Muscle of leg (tissue), 3 donors: ENCODE measurements at regions not wholly inside any gene's neighbourhood (a gene's known extent, or its start where the extent isn't known, plus 50 kb on each side); places are given as distances from the start of the nearest gene placed in this dataset.
"Not testable (repeated sequence)": the region's sequence is repeated elsewhere in the genome, so short reads cannot be mapped to it uniquely, and the experiment has no call there.

Source experiments
- DNase-seq: peaks from one replicate; pipeline ENCODE4 v3.0.0; 2013
- H3K27ac ChIP-seq: one replicate; pipeline ENCODE4 v1.5.1; 2013; ENCODE audit warnings: mild to moderate bottlenecking, low read length, control low read depth
- H3K27me3 ChIP-seq: one replicate; pipeline ENCODE4 v1.6.1; 2013; ENCODE audit warnings: low read length; ENCODE audit not compliant: control insufficient read depth, insufficient read depth
- H3K36me3 ChIP-seq: one replicate; pipeline ENCODE4 v1.6.1; 2013; ENCODE audit warnings: low read length; ENCODE audit not compliant: control insufficient read depth, insufficient read depth
- H3K4me1 ChIP-seq: one replicate; pipeline ENCODE4 v1.6.1; 2013; ENCODE audit warnings: low read length; ENCODE audit not compliant: control insufficient read depth, insufficient read depth
- H3K4me3 ChIP-seq: one replicate; pipeline ENCODE4 v1.5.1; 2013; ENCODE audit warnings: low read length, control low read depth
- H3K9me3 ChIP-seq: replicated peaks from 2 replicates; pipeline ENCODE4 v1.6.1; 2013; ENCODE audit warnings: low read depth, low read length; ENCODE audit not compliant: control insufficient read depth
- WGBS: methylation state at CpG from one replicate; pipeline ENCODE4 v1.1.5; 2013; ENCODE audit warnings: missing lambda C conversion rate; ENCODE audit not compliant: insufficient coverage; 5-methylcytosine and 5-hydroxymethylcytosine counted together

- not testable (repeated sequence) for H3K27ac ChIP-seq, H3K36me3 ChIP-seq, DNase-seq, H3K4me3 ChIP-seq, H3K9me3 ChIP-seq, H3K27me3 ChIP-seq, H3K4me1 ChIP-seq
- 70% methylated on average over 2 of the region's 10 CpGs for WGBS
These were observed 356.1 kb downstream of the ANAPC1 start for GRCh38 chr2:111527707-111528400.

- not testable (repeated sequence) for H3K4me1 ChIP-seq, H3K27me3 ChIP-seq, H3K36me3 ChIP-seq, H3K27ac ChIP-seq, DNase-seq, H3K9me3 ChIP-seq, H3K4me3 ChIP-seq
- WGBS: no CpG with 5 or more reads among the region's 4 CpGs
These were observed 355.0 kb downstream of the ANAPC1 start for GRCh38 chr2:111529022-111529421.

DNA sequence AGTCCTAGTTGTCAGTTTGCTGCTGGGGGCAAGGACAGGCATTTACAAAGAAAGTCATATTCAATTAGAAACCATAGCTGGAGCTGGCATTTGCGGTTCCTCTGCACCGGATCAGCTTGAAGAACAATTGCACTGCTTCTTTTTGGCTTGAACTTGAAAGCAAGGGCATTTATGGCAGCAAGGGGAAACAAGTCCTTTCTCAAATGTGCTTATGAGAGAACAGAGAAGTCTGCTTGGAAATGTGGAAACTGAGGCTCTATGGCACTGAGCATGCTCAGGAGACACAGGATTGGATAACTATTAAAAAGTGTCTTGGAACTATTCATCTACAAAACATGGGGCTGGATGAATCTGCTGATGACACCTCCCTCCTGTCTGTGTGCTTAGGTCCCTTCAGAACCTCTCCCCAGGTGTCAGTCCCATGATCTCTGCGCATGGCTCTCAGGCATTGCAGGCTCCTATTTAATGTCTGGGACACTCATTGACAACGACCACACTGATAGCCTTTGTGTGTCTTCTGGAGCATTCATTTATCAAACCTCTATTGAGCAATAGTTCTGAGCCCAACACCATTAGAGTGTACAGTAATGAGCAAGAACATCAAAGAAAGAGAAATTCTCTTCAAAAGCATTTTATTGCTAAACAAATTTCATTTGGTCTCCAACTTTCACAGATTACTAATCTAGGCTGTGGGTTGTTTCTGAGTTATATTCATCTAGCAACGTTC is 353.6 kb downstream of the ANAPC1 start:
- no CpG with 5 or more reads among the region's 5 CpGs for WGBS
- H3K27ac ChIP-seq, H3K27me3 ChIP-seq, DNase-seq, H3K4me3 ChIP-seq, H3K4me1 ChIP-seq, H3K9me3 ChIP-seq, H3K36me3 ChIP-seq: not testable (repeated sequence)

- H3K27ac ChIP-seq, DNase-seq, H3K4me3 ChIP-seq, H3K27me3 ChIP-seq, H3K9me3 ChIP-seq, H3K36me3 ChIP-seq, H3K4me1 ChIP-seq: not testable (repeated sequence)
- no CpG with 5 or more reads among the region's 14 CpGs for WGBS
These were observed 351.1 kb downstream of the ANAPC1 start for GRCh38 chr2:111532682-111533556.

DNA sequence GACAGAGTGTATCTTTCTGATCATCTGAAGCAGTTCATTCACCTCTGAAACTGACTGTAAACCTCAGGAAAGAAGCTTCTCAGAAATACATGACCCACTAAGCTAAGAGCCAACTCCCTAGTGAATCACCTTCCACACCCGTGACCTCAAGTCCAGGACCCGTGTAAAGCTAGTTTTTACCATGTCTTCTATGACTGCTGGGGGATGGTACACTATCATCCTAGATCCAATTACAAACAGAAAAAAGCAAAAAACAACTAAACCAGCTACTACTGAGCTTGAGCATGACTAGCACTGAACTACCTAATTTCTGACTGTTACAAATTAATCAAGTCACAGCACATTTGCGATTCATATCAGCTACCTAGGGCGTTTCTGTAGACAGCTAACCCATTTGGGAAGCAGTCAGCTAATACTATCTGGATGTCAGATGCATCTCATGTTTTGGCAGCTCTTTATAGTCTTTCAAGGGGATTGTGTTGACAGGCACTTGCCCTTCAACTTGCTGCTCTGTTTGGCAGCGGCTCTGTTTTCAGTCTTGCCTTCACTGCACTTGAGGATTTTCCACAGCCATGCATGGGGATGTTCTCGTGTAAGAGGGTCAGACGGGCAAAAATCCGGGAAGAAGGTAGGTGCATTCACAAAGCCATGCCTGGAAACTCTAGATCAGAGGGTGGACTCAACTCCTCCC is 350.3 kb downstream of the ANAPC1 start:
- DNase-seq, H3K9me3 ChIP-seq, H3K27me3 ChIP-seq, H3K27ac ChIP-seq, H3K4me1 ChIP-seq, H3K36me3 ChIP-seq, H3K4me3 ChIP-seq: not testable (repeated sequence)
- no CpG with 5 or more reads among the region's 8 CpGs for WGBS

DNA sequence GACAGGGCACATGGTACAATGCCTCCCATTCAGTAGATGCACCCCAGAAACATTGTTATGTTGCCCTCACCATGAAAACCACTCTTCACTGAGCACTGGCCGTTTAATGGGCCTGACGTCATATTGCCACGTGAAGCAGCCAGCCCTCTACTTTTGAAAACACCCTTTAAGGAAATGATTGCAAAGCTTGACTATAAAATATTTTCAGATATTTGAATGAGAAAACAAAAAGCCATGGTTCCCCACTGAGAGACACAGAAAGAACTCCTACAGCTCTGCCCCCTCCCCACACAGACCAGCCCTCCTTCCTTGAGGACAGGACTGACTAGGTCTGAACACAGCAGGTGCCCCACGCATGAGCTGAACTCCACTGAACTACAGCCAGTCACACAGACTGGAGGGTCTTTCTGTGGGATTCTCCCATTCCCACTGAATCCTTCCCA is 349.1 kb downstream of the ANAPC1 start:
- no peak overlapping the region for H3K4me3 ChIP-seq
- no peaks in the 10 kb centered on the region for H3K36me3 ChIP-seq
- peaks cover 9% of the 10 kb centered on the region for H3K4me1 ChIP-seq
- H3K27ac ChIP-seq: no peak overlapping the region
- WGBS: 71% methylated on average over 1 of the region's 4 CpGs
- DNase-seq: peak; percentile 36
- no peaks in the 10 kb centered on the region for H3K27me3 ChIP-seq
- no peaks in the 10 kb centered on the region for H3K9me3 ChIP-seq

DNA sequence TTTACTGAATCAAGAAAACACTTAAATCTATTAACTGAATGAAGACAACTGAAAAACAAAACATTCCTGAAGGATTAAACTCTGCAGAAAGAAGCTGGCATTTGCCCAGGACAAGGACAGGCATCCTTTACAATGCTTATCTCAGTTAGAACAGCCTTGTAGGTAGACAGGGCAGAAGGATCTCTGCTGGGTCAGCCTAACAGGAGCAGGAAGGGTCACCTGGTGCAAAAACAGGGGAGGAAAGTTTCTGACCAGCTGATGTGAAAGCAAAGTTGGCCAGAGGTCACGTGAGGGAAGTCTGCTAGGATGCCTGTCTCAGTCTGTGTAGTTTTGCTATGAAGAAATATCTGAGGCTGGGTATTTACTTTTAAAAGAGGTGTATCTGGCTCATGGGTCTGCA is 348.6 kb downstream of the ANAPC1 start:
- 29% methylated on average over 1 of the region's 1 CpG for WGBS
- Histone ChIP-seq H3K4me3 (no peak overlapping the region), H3K36me3 (no peaks in the 10 kb centered on the region), H3K4me1 (peaks cover 9% of the 10 kb centered on the region), H3K9me3 (no peaks in the 10 kb centered on the region), H3K27ac (no peak overlapping the region), H3K27me3 (no peaks in the 10 kb centered on the region)
- DNase-seq: peak; percentile 20

DNA sequence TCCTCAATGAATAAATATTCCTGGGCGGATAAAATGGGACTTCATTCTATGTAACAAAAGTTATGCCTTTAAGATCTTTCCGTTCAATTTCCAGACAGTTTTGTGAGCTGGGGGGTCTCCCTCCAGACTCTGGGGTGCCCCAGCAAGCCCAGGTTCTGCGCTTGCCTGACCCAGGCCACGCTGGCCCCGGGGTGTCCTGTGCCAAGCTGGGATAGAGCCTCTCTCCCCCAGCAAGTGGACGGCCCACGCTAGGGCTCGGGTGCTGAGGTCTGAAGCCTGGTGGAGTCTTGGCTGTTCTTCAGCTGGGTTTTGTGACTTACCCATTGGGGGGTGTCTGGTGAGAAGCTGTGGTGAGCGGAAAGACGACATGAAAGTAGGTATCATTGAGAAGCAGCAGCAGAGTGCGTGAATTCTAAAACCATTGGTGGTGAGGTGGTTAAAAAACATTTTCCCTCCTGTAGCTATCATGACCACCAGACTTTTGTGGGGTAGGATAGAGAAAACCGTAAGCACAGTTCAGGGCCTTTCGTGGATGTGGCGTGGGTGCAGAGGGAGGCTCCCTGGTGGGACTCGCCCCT is 346.8 kb downstream of the ANAPC1 start:
- 91% methylated on average over 6 of the region's 15 CpGs for WGBS
- peaks cover 9% of the 10 kb centered on the region for H3K4me1 ChIP-seq
- H3K9me3 ChIP-seq: no peaks in the 10 kb centered on the region
- no peak overlapping the region for H3K27ac ChIP-seq
- H3K27me3 ChIP-seq: no peaks in the 10 kb centered on the region
- no peak overlapping the region for H3K4me3 ChIP-seq
- no peaks in the 10 kb centered on the region for H3K36me3 ChIP-seq
- DNase-seq: no peak

- H3K27ac ChIP-seq, H3K9me3 ChIP-seq, H3K36me3 ChIP-seq, DNase-seq, H3K4me1 ChIP-seq, H3K27me3 ChIP-seq, H3K4me3 ChIP-seq: not testable (repeated sequence)
- WGBS: no CpG with 5 or more reads among the region's 9 CpGs
These were observed 344.0 kb downstream of the ANAPC1 start for GRCh38 chr2:111539991-111540390.
